ENCODE measurements at regions not wholly inside any gene's neighbourhood (a gene's known extent, or its start where the extent isn't known, plus 50 kb on each side); places are given as distances from the start of the nearest gene placed in this dataset.
"Not testable (repeated sequence)": the region's sequence is repeated elsewhere in the genome, so short reads cannot be mapped to it uniquely, and the experiment has no call there.

DNA sequence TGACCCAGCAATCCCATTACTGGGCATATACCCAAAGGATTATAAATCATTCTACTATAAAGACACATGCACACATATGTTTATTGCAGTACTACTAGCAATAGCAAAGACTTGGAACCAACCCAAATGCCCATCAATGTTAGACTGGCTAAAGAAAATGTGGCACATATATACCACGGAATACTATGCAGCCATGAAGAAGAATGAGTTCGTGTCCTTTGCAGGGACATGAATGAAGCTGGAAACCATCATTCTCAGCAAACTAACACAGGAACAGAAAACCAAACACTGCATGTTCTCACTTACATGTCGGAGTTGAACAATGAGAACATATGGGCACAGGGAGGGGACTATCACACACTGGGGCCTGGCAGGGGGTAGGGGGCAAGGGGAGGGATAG, 183.0 kb downstream of the HACE1 start:
- not testable (repeated sequence) for DNase-seq

DNA sequence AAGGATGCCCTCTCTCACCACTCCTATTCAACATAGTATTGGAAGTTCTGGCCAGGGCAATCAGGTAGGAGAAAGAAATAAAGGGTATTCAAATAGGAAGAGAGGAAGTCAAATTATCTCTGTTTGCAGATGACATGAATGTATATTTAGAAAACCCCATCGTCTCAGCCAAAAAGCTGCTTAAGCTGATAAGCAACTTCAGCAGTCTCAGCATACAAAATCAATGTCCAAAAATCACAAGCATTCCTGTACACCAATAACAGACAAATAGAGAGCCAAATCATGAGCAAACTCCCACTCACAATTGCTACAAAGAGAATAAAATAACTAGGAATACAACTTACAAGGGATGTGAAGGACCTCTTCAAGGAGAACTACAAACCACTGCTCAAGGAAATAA, 184.6 kb downstream of the HACE1 start:
- DNase-seq, result not testable (repeated sequence)

DNA sequence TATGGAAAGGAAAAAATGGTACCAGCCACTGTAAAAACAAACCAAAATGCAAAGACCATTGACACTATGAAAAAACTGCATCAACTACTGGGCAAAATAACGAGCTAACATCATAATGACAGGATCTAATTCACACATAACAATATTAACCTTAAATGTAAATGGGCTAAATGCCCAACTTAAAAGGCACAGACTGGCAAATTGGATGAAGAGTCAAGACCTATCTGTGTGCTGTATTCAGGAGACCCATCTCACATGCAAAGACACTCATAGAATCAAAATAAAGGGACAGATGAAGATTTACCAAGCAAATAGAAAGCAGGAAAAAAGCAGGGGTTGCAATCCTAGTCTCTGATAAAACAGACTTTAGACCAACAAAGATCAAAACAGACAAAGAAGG, 186.6 kb downstream of the HACE1 start:
- not testable (repeated sequence) for DNase-seq

DNA sequence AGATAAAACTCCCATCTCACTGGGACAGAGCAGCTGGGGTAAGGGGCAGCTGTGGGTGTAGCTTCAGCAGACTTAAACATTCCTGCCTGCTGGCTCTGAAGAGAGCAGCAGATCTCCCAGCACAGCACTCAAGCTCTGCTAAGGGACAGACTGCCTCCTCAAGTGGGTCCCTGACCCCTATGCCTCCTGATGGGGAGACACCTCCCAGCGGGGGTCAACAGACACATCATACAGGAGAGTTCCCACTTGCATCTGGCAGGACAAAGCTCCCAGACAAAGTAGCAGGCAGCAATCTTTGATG, 188.2 kb downstream of the HACE1 start:
- not testable (repeated sequence) for DNase-seq

DNA sequence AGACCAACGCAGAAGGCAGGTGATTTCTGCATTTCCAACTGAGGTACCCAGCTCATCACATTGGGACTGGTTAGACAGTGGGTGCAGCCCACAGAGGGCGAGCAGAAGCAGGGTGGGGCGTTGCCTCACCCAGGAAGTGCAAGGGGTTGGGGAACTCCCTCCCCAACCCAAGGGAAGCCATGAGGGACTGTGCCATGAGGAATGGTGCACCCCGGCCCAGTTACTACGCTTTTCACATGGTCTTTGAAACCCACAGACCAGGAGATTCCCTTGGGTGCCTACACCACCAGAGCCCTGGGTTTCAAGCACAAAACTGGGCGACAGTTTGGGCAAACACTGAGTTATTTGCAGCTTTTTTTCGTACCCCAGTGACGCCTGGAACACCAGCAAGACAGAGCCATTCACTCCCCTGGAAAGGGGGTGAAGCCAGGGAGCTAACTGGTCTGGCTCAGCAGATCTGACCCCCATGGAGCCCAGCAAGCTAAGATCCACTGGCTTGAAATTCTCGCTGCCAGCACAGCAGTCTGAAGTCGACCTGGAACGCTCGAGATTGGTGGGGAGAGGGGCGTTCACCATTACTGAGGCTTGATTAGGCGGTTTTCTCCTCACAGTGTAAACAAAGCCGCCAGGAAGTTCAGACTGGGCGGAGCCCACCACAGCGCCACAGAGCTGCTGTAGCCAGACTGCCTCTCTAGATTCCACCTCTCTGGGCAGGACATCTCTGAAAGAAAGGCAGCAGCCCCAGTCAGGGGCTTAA, 188.7 kb downstream of the HACE1 start:
- not testable (repeated sequence) for DNase-seq

DNA sequence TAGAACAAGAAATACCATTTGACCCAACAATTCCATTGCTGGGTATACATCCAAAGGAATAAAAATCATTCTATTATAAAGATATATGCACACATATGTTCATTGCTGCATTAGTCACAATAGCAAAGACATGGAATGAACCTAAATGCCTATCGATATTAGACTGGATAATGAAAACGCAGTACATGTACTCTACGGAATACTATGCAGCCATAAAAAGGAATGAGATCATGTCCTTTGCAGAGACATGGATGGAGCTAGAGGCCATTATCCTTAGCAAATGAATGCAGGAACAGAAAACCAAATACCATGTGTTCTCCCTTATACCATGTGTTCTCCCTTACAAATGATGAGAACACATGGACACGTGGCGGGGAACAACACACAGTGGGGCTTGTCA, 190.2 kb downstream of the HACE1 start:
- no peak for DNase-seq

DNA sequence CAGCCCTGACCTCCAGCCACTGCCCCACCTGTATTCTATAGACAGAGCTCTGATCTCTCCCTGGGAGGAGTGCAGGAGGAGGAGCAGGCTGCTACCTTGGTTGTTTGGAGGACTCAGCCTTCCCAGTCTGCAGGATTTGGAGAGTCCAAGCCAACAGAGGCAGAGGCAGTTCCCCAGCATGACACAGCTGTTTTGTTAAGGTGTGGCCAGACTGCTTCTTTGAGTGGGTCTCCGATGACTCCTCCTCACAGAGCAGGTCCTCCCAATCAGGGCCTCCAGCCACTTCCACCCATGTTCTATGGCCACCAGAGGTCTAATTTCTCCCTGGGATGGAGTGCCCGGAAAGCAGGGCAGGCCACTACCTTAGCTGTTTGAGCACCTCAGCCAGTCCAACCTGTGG, 203.5 kb downstream of the HACE1 start:
- no peak for DNase-seq

DNA sequence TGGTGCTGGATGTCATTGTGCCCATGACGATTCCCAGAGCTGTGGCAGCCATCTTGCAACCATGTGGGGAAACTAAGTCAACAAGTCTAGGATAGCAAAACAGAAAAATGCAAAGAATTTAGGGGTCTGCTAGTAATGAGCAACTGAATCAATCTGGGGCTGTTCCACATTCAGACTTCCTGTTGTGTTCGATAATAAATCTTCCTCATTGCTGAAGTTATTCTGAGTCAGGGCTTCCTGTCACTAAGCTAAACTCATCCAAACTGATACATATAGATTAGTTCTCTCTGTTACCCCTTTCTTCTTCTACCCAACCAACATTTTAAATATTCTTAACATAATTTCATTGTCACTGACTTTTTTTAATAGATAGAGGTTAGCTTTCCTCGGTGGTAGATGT, 205.9 kb downstream of the HACE1 start:
- DNase-seq, result no peak

DNA sequence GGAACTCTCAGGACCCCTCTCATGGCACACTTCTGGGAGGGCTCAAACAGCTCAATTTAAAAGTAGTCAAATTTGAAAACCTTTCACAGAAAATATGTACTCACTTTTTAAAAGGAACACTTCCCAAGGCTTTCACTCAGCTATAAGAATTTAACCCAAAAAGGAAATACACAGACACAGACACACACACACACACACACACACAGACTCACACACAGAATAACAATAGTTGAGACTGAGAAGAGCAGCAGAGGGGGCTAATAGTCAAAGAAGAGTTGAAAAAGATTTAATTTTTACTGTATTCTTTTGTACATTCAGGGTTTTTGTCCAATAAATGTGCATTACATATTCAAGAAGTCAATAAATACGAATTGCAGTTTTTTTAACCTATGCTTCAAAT, 211.4 kb downstream of the HACE1 start:
- no peak for DNase-seq

DNA sequence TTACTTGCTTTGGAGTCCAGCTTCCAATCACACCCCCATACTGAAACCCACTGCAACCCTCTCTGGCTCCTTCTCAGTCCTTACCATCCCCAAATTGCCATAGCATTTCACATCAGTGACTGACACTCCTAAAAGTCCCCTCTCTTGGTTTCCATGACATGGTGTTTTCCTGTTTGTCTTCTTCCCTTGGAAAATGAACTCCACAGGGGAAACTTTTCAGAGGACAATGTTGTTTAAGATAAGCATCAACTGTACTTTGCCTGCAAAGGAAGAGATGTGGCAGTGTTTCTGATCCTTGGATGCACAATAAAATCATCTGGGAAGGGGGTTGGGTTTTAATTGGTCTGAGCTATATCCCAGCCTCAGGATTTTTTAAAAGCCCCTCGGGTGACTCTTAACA, 214.9 kb downstream of the HACE1 start:
- no peak for DNase-seq

DNA sequence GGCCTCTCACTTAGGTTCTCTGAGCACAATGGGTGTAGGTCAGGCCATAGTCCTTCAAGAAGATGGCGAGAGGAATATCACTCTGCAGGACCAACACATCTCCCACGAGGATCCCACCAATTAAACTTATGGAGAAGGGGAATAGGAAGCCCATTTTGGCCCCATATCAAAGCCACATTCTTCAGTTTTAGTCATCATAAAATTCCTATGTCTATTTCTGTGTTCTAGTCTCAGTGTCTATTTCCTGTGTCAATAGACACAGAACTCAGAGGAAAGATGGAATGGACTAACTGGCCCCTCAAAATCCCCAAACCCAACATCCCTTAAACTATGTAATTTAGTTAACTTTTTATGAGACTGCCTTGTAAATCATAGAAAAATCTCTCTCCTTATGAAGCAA, 216.8 kb downstream of the HACE1 start:
- DNase-seq, result no peak

DNA sequence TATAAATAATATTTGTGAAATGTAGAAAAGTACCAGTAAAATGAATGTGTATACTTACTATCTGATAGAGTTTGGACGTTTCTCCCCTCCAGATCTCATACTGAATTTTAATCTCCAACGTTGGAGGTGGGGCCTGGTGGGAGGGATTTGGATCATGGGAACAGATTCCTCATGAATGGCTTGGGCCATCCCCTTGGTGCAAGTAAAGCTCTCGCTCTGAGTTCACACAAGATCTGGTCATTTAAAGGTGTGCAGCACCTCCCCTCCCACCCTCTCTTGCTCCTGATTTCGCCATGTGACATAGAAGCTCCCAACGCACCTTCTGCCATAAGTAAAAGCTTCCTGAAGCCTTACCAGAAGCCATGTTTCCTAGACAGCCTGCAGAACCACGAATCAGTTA, 219.0 kb downstream of the HACE1 start:
- DNase-seq, result no peak

DNA sequence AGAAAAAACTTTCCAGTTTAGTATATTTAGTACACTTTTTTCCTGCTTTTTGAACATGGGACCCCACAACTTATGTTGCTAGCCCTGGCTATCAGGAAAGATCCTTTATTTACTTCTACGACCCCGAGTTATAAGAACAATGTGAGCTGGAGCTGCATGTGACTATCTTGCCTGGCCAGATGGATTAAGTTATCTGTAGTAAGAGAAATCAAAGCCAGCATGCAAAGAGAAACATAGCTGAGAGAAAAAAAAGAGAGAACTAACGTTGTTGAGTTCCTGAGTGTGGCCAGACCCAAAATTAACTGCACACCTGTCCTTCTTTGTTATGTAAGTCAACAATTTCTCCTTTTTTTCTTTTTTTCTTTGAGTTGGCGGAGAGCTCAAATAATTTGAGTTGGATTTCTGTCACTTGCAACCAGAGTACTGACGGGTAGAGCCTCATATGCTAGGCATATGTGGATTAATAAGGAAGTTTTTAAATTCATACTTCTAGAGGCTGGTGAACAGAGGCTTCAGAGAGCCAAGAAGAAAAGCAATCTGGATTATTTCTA, 219.5 kb downstream of the HACE1 start:
- DNase-seq, result no peak

DNA sequence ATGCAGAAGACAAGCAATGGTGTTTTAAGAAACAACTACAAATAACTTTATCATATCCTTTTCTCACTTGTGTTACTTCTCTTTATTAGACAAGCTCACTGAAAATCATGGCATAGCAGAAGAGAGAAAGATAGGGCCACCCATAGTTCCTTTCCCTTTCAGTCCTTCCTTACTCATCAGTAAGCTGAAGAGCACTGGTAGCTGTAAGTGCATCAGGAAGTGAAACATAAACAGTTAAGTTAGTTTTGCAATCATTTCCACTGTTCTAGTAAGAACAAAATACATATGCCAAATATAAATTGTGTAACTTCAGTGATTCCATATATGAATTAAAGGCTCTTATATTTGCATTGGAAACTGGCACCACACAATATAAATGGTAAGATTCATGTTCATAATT, 220.1 kb downstream of the HACE1 start:
- DNase-seq, result no peak

DNA sequence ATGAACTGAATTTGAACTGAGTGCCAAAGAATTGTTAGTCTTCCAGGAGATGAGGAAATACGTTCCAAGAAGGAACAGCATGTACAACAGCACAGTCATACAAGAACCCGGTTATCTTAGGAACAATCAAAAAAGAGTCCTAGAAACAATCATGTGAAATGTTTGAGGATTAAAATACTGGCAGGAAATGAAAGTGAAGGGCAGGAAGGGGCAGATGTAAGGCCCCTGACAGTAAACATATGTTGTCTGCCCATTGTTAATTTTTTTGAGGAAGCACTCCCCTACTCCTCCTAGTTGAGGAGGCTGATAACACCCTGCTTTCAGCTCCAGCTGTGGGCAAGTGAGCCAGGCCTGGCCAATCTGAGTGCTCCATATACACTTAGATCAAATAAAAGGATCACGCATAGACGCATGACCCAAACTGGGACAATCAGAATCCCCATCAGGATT, 220.9 kb downstream of the HACE1 start:
- no peak for DNase-seq

DNA sequence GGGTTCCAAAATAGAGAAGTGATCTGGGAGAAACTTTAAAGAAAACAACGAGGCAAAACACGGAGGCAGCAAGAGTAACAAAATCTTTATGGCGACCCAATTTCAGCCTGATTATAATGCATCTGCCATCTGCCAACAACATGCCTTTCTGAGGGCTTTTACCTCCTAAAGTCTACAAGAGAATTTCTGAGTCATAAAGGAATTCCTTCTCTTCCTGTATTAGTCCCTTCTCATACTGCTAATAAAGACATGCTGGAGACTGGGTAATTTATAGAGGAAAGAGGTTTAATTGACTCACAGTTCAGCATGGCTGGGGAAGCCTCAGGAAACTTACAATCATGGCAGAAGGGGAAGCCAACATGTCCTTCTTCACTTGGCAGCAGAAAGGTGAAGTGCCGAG, 226.6 kb downstream of the HACE1 start:
- no peak for DNase-seq

DNA sequence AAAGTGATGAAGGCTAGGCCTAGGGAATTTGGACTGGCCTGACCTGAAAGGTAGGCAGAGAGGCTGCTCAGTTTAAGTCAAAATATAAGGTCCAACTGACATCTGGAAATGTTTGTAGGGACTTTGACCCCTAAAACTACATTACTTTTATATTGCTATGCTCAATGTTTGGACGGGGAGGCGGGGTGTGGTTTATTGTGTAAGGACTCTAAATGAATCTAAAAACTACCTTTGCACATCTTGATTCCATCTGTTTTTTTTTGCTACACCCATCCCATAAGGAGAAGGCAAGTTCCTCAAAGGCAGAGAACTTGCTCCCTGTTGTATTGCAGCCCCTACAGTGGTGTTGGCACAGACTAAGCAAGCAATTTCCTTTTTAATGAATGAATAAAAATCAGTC, 227.1 kb downstream of the HACE1 start:
- DNase-seq, result no peak

DNA sequence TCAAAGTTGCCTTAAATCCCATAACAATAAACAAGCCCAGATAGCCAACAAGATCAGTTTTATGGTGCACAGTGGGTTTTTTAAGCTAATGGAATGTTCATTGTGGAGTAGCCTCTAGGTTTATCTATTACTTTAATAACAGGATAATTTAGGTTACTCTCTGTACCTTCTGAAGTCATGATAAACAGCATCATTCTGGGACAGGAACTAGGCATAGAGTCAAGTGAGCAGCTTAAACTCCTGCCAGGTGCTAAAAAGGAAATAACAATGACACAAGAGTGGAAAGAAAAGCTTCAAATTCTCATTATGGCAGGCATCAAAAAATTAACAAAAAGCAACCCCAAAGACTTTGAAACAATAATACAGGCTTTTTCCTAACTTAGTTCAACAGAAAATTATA, 228.8 kb downstream of the HACE1 start:
- DNase-seq, result no peak

DNA sequence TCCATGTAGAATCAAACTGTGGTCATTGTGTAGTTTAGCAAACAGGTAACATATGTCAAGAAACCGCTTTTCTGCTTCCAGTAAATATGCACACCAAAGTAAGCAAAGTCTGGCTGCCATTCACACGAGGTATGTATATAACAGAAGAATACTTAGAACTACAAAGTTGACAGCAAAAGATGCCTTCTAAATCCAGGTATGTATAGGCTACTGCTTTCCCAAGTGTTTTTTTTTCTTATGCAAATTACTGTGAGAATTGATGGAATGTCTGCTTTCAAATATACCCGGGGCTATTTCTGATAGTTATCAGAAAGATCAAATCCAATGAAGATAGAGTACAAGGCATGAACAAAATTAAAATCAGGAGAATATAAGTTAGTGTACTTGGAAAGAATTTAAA, 229.2 kb downstream of the HACE1 start:
- no peak for DNase-seq

DNA sequence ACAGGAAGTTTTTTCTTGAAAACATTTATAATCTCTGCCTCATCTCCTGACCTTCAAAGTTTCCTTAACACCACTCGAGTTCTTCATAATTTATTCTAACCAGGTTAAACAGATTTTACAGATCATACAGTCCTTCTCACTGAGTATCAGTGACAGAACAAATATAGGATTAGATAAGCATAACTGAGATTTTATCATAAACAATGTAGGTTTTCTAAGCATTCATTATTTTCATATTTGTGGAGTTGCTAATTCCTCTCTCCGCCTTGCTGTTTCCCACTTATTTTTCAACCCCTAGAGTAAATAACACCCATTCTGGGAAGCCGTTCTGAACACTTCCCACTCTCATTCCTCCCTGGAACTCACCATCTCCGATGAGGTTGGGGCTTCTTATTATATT, 229.9 kb downstream of the HACE1 start:
- DNase-seq, result no peak

DNA sequence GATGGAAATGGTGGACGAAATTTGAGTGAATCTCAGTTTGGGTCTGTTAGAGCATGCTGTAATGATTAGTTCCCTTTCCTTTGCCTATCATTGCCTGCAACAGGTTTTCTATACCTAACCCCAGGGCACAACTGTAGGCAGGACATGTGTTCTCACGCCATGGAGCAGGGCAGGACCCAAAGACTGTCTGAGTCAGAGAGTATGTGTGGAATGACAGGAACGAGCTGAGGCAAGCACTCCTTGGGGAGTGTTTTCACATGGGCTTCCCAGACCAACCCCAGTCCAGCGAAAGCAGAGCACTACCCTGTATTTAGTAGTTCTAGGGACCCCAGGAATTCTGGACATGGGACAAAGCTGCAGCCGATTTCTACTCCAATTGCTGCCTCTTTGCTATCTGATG, 234.2 kb downstream of the HACE1 start:
- no peak for DNase-seq

DNA sequence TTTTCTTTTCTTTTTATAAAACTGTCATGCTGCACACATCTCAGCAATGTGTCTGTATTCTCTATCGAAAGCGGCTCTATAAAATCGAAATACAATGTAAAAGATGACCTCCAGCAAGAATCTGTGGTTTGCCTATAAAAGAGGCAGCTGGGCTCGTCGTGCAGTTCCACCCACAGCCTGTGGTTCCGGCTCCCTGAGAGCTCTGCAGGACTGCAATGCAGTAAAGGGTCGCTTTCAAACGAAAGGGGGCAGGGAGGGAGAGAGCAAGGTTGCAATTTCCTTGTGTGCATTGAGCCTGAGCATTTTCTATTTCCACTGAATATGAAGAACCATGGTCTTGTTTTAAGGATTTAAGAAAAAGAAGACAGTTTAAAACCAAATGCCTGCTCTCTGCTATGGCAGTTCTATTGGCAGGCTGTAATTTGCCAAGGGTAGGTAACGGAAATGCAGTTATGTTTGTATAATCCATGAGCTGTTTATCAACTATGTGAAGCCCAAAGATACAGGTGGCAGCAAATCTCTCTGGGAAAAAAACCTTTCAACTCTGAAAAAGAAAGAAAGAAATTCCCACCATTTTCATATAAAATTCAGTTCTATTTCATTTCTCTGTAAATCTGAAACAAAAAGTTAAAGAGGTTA, 236.5 kb downstream of the HACE1 start:
- DNase-seq, result no peak

DNA sequence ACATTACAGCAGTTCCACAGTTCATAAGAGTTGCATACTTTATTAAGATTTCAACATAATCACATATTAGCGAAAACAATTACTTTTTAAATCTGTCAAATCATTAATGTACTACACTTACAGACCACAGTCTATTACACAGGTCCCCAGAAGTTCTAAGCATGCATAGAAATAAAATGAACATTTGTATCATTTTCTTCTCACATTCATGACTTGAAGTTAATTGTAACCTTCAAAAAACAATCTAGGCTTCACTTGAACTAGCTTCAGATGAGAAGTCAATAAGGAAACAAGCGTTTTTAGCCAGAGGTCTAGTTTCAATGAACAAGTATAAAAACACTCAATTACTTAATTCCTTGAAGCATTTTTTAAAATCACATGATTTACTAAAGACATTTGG, 238.3 kb downstream of the HACE1 start:
- no peak for DNase-seq

DNA sequence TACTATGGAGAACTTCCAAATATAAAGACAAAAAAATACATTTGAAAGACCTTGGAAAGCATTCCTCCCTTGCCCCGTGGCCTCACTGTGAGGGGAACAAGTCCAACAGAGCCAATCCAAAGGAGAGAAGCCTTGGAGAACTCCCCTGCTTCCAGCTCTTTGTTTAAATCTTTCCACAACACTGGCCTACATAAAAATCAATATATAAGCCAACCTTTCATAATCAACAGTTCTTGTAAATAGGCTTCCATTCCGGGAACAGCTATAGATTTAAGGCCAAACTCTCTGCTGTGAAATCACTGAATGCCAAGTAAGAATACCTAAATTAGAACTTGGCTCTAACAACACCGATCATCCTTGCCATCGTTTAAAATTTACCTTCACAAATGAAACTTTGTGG, 242.1 kb downstream of the HACE1 start:
- no peak for DNase-seq

DNA sequence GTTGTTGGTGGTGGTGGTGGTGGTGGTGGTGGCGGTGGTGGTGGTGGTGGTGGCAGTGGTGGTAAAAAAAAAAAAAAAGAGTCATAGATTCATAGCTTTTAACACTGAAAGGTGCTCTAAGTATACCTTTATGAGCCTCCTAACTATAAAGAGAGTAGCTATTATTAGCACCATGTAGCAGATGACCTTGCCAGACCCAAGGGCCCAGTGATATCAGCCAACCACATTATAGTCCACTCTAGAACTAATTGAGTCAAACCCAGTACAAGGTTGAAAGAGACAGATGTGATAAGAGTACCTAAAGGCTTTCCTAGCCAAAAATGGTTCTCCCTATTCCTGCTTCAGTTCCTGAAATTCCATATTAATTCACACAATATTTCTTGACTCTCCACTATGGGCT, 245.3 kb downstream of the HACE1 start:
- no peak for DNase-seq

All from activated T-cell treated with anti-CD3 and anti-CD28 coated beads, Interleukin-2, amount 50 U/mL, for 48 hours (primary cell).